ENCODE measurements at regions not wholly inside any gene's neighbourhood (a gene's known extent, or its start where the extent isn't known, plus 50 kb on each side); places are given as distances from the start of the nearest gene placed in this dataset.
A peak's percentile ranks its signal among the peaks of the same experiment; 100 is the strongest.
"Not testable (repeated sequence)": the region's sequence is repeated elsewhere in the genome, so short reads cannot be mapped to it uniquely, and the experiment has no call there.

DNA sequence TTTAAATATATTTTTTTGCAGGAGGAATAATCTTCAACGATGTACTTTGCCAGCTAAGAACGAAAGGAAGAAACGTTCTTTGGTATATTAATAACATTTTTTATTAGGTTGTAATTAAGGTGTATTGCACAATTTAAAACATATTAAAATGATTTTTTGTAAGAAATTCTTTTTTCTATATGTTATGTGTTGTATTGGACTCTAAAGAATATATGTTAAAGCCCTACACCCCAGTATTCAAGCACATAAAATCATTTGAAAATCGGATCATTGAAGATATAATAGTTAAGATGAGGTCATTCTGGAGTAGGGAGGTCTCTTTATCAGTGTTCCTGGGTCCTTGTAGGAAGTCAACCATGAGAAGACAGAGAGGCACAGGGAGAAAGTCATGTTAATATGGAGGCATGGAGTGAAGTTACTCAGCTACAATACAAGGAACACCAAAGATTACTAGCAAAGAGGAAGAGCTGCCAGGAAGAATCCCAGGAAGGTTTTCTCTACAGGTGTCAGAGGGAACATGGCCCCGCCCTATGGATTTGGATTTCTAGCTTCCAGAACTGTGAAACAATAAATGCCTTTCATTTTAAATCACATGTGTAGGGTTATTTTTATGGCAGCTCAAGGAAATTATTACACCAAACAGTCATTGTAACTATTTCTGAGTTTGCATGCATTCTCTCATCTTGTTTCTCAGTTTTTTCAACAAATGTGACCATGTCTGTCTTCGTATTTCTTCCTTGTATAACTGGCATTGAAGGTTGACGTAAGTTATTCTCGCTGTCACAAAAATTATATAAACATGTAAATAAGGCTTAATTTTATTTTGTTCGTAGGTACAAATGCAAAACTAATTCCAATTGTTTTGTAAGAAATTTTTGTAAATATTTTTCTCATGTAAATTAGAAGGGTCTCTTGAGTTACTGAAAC lies 75.4 kb upstream of the VPREB1 start:
- DNase-seq: no peak

DNA sequence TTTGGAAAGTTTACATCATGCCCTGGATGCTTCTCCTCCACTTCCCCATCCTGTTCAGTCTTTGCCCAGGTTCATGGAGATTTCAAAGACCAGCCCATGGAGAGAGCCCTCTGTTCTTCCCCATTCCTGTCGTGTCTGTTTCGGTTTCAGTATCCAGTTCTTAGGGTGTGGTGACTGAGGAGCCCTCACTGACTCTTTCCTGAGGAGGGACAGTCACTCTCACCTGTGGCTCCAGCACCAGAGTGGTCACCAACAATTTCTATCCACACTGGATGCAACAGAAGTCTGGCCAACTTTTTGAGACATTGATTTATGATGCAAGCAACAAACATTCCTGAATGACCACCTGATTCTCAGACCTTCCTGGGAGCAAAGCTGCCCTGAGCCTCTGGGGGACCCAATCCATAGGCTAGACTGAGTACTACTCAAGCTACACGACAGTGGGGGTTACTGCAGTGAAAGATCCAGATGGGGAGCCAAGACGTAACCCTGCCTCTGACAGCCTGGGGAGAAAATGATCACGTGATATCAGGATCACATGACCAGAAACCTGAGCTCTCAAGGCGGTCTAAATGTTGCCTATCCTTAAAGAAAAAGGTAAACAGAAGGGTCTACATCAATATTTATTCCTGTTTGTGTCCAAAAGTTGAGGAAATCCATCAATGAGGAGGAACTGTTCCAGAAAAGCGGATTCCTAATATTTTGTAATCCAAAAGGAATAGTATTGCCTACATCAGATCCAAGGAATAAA lies 76.2 kb upstream of the VPREB1 start:
- peak; percentile 85 for DNase-seq

DNA sequence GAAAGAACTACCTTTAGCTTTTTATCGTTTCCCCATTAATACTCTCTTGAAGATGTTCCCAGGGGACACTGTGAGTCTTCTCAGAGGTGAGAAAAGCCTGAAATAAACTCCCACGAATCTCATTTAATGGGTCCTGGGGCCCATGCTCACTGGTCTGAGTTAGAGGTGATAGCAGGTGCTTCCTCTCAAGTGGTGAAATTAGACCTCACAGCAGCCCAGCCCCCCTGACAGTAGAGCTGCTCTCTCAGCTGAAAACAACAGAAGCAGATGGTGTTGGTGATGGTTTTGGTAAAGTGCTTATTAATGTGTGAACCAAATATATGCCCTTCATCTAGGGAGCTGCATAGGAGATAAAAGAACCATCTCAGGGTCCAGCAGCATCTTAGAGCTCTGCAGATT lies 76.8 kb upstream of the VPREB1 start:
- peak; percentile 53 for DNase-seq

DNA sequence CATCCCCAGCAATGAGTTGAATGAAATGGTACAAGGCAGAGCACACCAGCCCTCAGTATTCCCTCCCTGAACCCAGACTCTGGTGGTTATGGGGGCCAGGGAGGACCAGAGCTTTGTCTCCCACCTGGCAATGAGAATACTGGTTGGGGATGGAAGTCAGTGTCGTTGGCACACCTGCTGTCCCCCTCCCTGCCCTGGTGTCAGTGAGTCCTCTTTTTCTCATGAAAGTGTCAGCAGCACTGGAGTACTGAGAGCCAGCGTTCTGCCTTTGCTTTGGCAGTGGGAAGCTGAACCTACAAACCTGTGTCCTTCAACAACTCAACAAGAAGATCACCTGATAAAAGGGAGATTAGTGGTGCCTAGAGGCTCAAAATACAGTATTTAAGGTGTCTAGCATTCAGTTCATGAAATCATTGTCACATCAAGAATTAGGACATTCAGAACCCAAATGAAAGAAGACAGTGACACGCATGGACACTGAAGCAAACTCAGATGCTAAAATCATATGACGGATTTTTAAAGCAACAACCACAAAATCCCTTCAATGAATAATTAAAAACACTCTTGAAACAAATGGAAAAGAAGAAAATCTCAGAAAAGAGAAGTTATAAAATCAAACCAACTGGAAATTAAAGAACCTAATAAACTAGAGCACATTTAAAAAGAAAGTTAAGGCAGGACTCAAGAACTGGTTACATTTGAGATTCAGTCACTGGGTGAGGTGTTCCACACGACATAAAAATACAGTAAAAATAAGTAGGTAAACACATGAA lies 77.5 kb upstream of the VPREB1 start:
- no peak for DNase-seq

DNA sequence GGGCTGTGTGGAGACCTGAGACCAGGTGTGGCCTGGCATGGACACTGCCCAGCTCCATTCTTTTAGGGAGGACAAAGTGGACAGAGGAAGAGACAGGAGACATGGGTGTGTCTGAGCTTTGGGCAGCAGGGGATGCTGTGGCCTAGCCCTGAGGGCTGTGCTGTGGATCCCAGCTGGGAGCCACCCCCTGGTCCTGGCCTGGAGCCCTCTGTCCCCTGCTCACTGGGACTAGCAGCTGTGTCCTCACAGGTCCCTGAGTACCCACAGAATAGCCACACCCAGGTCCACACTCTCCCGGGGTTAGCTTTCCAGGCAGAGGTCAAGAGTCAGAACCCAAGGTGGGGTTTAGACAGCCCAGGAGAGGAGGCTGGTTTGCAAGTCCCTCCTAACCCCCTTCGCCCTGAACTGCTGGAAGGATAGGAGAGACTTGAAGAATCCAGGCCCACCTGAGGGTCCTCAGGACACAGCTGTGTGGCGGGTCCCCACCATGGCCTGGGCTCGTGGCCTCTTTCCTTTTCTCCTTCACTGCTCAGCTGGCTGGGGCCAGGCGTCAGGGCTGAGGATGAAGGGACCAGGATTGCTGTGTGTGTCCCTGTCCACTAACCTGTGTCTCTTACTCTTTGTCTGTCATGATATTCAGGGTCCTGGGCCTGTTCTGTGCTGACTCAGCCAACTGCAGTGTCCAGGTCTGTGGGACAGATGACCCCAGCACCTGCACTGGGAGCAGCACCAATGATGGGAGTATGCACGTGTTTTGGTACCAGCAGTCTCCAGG lies 78.5 kb upstream of the VPREB1 start:
- no peak for DNase-seq

DNA sequence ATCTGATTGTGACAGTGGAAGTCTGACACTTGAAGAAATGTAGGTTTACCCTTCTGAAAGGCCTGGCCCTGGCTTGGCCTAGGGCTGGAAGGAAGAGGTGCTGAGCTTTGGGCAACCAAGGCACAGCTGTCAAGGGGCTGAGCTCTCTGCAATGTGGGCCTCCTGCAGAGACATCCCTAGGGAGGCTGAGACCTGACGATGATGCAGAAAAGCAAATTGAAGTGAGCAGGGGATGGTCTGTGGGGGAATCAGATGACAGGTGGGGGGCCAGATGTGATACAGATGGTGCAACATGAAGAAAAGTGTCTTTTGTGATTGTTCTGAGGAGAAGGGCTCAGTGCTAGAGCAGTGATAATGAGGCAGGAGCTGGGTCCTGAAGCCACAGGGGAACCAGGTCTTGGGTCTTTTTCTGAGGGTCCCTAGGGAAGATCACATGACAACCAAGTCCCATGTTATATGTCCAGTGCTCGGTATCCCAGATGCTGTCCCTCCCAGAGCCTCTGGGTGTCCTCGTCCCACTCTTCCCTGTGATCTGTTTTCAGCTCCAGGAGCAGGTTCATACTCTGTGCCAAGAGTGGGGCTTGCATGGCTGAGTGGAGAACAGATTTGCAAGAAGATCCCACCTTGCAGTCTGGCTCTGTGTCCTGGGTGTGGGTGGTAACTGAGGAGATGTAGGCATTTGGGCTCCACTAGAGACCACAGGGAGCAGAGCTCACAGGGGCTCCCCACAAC lies 79.9 kb upstream of the VPREB1 start:
- peak; percentile 69 for DNase-seq

DNA sequence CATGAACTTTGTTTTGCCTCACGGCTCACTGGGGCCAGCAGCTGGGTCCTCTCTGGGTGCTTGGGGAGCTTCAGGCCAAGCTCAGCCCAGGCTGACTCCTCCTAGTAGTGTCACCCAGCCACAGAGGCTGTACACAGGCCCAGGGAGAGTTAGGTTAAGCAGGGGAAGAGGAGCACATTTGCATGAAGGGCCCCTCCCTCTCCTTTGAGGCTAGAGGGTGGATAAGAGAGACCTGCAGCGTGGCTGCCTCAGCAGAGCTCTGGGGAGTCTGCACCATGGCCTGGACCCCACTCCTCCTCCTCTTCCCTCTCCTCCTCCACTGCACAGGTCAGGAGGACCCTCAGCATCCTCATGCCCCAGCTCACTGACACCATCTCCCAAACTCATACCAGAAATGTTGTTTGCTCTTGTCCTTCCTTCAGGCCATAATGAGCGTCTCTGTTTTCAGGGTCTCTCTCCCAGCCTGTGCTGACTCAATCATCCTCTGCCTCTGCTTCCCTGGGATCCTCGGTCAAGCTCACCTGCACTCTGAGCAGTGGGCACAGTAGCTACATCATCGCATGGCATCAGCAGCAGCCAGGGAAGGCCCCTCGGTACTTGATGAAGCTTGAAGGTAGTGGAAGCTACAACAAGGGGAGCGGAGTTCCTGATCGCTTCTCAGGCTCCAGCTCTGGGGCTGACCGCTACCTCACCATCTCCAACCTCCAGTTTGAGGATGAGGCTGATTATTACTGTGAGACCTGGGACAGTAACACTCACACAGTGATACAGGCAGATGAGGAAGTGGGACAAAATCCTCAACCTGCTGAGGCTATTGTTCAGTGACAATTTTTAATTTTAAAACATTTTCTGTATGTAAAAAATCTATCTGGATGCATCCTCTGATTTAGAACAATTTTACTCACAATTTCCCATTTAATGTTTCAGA lies 82.4 kb upstream of the VPREB1 start:
- no peak for DNase-seq

DNA sequence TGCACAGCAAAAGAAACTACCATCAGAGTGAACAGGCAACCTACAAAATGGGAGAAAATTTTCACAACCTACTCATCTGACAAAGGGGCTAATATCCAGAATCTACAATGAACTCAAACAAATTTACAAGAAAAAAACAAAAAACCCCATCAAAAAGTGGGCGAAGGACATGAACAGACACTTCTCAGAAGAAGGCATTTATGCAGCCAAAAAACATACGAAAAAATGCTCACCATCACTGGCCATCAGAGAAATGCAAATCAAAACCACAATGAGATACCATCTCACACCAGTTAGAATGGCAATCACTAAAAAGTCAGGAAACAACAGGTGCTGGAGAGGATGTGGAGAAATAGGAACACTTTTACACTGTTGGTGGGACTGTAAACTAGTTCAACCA lies 83.8 kb upstream of the VPREB1 start:
- DNase-seq: not testable (repeated sequence)

DNA sequence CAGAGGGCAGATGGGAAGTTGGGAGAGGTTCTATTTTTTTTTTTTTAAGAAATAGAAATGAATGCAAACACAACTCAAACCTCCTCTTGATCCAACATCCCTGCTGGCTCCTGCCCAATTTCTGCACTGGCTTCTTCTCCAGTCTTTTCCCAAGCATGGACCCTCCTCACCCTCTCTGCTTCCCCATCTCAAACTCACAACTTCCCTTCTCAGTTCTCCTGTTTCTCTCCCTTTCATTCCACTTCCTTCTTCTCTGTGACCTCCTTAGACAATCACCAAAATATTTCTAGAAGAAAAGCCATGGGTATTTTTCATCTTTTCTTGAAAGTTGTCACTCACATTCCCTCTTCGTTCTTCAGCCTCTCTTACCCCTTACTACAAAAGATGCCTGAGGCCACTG lies 85.2 kb upstream of the VPREB1 start:
- DNase-seq: no peak

DNA sequence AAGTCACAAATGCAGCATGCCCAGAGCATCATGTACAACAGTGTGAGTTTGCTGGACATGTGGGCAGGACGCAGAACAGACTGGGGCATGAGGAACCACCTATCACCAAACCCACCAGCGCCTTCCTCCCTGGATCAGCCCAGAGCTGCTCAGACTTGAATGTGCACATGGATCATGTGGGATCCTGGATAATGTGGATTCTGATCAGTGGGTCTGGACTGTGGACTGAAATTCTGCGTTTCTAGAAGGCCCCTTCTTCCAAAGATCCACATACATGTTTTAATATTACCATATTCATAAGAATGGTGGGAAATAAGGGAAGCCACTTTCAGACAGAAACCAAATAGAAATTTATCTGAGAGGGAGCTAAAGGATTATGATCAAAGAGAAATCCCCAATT lies 85.6 kb upstream of the VPREB1 start:
- no peak for DNase-seq

DNA sequence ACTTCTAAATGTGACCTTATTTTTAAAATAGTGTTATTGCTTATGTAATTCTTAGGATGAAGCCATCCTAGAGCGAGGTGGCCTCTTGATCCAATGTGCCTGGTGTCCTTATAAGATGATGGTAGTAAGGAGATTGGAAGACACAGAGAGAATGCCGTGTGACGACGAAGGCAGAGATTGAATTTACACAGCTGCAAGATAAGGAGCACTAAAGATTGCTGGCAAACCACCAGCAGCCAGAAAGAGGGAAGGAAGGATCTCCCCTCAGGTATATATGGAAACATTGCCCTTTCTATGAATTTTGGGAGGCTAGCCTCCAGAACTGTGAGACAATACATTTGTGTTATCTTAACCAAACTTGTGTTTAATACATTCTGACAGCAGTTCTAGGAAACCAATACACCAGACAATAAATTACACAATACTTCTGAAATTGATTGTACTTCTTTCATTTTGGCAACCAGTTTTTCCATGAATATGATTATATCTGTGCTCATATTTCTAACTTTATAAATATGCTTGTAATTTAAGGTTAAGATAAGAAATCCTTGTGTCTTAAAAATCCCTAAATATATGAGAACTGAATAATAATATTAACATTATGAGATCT lies 86.3 kb upstream of the VPREB1 start:
- DNase-seq: no peak

DNA sequence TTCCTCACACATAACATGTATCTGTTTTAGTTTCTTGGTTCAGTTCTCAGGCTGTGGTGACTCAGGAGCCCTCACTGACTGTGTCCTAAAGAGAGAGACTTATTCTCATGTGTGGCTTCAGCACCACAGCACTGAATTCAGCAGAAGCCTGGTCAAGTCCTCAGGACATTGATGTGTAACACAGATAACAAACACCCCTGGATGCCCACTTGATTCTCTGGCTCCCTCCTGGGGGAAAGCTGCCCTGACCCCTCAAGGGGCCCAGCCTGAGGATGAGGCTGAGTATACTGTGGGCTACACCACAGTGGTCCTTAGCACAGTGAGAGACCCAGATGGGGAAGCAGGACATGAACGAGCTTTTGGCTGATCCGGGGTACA lies 87.2 kb upstream of the VPREB1 start:
- no peak for DNase-seq

DNA sequence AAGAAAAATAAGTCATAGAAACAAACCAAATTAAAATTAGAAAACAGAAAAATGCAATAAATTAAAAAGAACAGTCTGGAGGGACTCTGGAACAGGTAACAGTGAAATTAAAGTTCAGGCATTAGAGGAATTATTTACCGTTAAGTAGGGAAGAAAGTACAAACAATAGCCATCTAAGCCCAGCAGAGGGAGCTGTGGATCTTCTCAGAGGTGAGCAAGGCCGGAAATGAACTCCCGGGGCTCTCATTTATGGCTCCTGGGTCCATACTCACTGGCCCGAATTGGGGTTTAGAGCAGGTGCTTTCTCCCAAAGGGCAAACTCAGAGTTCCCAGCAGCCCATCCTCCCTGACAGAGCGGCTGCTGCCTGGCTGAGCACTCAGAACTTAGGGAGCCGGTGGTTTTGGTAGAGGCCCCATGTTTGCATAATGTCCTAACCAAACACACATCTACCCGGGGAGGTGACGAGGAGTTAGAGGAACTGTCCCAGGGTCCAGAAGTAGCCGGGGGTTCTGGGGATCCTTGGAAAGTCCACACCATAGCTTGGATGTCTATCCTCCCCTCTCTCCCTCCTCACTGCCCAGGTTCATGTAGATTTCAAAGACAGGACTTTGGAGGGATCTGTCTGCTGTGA lies 87.8 kb upstream of the VPREB1 start:
- peak; percentile 76 for DNase-seq

DNA sequence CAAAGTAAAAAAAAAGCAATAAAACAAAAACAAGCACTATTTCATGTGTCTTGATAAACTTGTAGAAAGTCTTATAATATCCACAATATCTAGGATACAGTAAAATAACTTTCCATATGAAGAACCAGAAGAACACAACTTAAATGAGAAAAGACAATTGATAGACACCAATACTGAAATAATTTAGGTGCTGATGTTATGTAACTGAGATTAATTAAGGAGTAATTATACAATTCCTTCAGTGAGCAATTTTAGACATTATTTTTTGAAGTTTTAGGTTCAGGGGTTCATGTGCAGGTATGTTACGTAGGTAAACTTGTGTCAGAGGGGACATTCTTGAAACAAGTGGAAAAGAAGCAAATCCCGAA lies 88.3 kb upstream of the VPREB1 start:
- no peak for DNase-seq

DNA sequence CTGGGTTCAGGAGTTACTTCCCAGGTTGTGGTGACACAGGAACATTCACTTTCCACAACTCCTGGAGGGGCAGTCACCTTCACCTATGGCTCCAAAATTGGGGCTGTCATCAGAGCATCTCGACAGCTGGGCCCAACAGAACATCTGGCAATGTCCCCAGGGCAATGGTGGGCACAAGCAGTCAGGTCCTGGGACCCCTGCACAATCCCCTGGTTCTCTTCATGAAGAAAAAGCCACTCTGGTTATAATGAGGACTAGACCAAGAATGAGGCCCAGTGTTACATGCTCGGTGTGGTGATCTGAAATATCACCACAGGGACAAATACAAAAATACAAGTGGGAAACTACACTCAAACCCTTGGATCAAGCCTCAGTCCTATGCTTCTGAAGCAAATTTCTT lies 89.0 kb upstream of the VPREB1 start:
- no peak for DNase-seq

DNA sequence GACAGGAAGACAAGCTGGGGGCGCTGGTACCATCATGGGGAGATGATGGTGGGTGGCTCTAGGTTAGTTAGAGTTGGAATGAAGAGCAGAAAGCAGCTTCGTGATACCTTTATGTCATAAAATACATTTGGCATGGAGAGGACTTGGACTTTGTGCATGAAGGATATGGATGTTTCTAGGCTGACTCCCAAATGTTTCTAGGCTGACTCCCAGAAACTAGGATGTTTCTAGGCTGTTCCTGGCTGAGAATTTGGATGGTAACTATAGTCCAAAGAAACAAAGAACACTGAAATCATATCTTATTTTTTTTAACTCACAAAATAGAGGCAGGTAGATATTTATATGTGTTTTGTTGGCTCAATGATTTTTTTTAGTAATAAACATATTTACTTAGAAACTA lies 89.4 kb upstream of the VPREB1 start:
- DNase-seq: no peak

DNA sequence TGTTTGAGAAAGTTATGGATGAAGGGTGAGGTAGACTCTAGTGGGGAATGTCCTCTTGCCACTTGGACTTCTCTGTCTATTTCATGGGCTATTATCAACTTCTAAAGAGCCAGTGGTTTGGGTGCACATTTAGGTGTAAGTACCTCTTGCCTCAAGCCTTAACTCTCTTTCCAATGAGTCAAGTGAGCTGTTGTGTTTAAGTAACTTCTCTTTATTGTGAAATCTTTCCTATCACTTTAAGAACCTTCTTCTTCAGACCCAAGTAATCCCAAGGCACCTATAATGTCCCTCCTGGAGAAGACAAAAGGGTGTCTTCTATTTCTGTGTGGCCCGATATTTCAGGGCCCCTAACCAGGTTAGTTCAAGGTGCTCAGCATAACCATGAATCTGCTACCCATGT lies 90.5 kb upstream of the VPREB1 start:
- DNase-seq: no peak

DNA sequence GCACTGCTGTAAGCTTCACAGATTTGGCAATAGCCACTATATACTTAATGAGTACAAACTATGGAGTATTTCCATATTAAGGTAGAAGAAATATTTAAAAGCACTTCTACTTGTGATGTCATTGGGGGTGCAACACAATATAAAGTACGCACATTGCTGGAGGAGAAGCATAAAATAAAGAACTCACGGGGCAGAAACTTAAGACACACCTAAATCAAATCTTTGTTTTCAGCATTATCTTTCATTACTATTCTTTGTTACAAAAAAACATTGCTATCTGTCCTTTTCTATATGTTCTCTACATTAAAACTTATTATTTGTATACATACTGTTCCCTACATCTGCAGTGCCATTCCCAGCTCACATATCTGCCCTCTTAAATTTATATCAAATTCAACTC lies 93.3 kb upstream of the VPREB1 start:
- no peak for DNase-seq

DNA sequence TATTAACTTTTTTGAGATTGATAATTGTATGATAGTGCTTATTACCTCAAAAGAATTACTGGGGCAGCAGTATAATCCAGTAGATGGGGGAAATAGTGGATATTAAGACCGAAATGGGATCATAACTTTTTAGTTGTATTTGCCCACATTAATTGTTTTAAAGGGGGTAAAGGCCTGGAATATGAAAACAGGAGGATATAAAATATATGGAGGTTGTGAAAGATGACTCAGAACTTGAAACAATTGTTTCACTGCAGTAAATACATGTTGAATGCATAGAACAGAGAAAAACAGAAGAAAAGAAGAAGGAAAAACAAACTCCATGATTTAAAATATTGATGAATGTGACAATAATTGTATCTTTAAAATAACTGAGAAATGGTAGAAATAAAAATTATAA lies 94.1 kb upstream of the VPREB1 start:
- DNase-seq: no peak

DNA sequence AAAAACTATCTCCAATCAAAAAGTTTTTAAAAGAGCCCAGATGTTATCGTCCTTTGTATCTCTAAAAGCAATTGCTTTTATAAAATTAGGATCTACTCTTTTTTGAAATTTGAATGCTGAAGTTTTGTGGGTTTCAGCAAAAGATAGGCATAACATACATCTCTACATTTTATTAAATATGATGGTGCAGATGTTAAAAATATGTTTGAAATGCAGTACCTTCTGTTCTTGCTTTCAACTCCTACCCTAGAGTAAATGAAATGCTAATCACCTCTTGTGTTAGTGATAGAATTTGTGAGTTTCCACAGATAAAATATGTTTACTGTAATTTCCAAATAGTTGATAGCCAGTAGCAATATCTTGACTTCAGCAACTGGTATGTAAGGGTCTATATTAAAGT lies 95.7 kb upstream of the VPREB1 start:
- no peak for DNase-seq
